ENCODE measurements at regions not wholly inside any gene's neighbourhood (a gene's known extent, or its start where the extent isn't known, plus 50 kb on each side); places are given as distances from the start of the nearest gene placed in this dataset.

GRCh38 chr1:83691953-83692500 lies 306.9 kb downstream of the TTLL7 start:
- DNase-seq (ENCODE audit: low spot score): no peak
- no peak for TF ChIP-seq CTCF (IDR thresholded peaks at IDR 0.05; ENCODE audit: borderline replicate concordance, control extremely low read depth, extremely low read depth, insufficient read depth, missing control alignments)
- in situ Hi-C loops (cut with MboI; ENCODE audit: low sequenced_read_pairs, unreplicated experiment): no loop called here

GRCh38 chr1:83689921-83690868 lies 308.7 kb downstream of the TTLL7 start:
- no peak for TF ChIP-seq CTCF (IDR thresholded peaks at IDR 0.05; ENCODE audit: borderline replicate concordance, control extremely low read depth, extremely low read depth, insufficient read depth, missing control alignments)
- in situ Hi-C loops (cut with MboI; ENCODE audit: low sequenced_read_pairs, unreplicated experiment): no loop called here
- no peak for DNase-seq (ENCODE audit: low spot score)

GRCh38 chr1:83682132-83682531 lies 316.8 kb downstream of the TTLL7 start:
- DNase-seq (ENCODE audit: low spot score): no peak
- no peak for TF ChIP-seq CTCF (IDR thresholded peaks at IDR 0.05; ENCODE audit: borderline replicate concordance, control extremely low read depth, extremely low read depth, insufficient read depth, missing control alignments)
- in situ Hi-C loops (cut with MboI; ENCODE audit: low sequenced_read_pairs, unreplicated experiment): no loop called here

GRCh38 chr1:83676106-83676505 lies 322.8 kb downstream of the TTLL7 start:
- no peak for DNase-seq (ENCODE audit: low spot score)
- no peak for TF ChIP-seq CTCF (IDR thresholded peaks at IDR 0.05; ENCODE audit: borderline replicate concordance, control extremely low read depth, extremely low read depth, insufficient read depth, missing control alignments)
- in situ Hi-C loops (cut with MboI; ENCODE audit: low sequenced_read_pairs, unreplicated experiment): no loop called here

GRCh38 chr1:83673312-83673711 lies 325.6 kb downstream of the TTLL7 start:
- in situ Hi-C loops (cut with MboI; ENCODE audit: low sequenced_read_pairs, unreplicated experiment): no loop called here
- no peak for TF ChIP-seq CTCF (IDR thresholded peaks at IDR 0.05; ENCODE audit: borderline replicate concordance, control extremely low read depth, extremely low read depth, insufficient read depth, missing control alignments)
- DNase-seq (ENCODE audit: low spot score): peak; percentile 36

GRCh38 chr1:83671586-83671985 lies 327.3 kb downstream of the TTLL7 start:
- no peak for DNase-seq (ENCODE audit: low spot score)
- in situ Hi-C loops (cut with MboI; ENCODE audit: low sequenced_read_pairs, unreplicated experiment): no loop called here
- TF ChIP-seq CTCF (IDR thresholded peaks at IDR 0.05; ENCODE audit: borderline replicate concordance, control extremely low read depth, extremely low read depth, insufficient read depth, missing control alignments): no peak
